ENCODE measurements at regions not wholly inside any gene's neighbourhood (a gene's known extent, or its start where the extent isn't known, plus 50 kb on each side); places are given as distances from the start of the nearest gene placed in this dataset.

- TF ChIP-seq CTCF (IDR thresholded peaks at IDR 0.05; ENCODE audit: low read depth, low read length, poor library complexity, severe bottlenecking) (no peak), EZH2phosphoT487 (IDR thresholded peaks at IDR 0.05; ENCODE audit: borderline replicate concordance, low read length) (no peak)
These were observed 54.7 kb upstream of the NUDT6 start for GRCh38 chr4:122977103-122977502.
